ENCODE measurements at regions not wholly inside any gene's neighbourhood (a gene's known extent, or its start where the extent isn't known, plus 50 kb on each side); places are given as distances from the start of the nearest gene placed in this dataset.
"Not testable (repeated sequence)": the region's sequence is repeated elsewhere in the genome, so short reads cannot be mapped to it uniquely, and the experiment has no call there.

GRCh38 chr3:75611724-75612460 lies 52.2 kb upstream of the FRG2C start:
- not testable (repeated sequence) for DNase-seq

Data from left hindlimb (tissue), 1 donor.